CD8-positive, alpha-beta memory T cell (primary cell): ENCODE measurements at regions not wholly inside any gene's neighbourhood (a gene's known extent, or its start where the extent isn't known, plus 50 kb on each side); places are given as distances from the start of the nearest gene placed in this dataset.

Experiments
- CTCF ChIA-PET: fragments of 350-600 bp; sonication (Branson Sonifier 250); formaldehyde crosslinking; loops from one replicate; lab custom pipeline; 2021; ENCODE audit warnings: antibody characterized with exemption; lab: Charles Lee
- POLR2A ChIA-PET: fragments of 350-600 bp; sonication (Branson Sonifier 250); formaldehyde crosslinking; loops from one replicate; lab custom pipeline; 2021; ENCODE audit warnings: antibody characterized with exemption; lab: Charles Lee
- DNase-seq, 5 donors: peaks; one replicate each; pipeline versions ENCODE4 v3.0.0 to v3.0.0-alpha.2; 2020 to 2022; ENCODE audit warnings: mixed read lengths in 1 of 5
- H3K27ac ChIP-seq: one replicate; pipeline ENCODE4 v1.7.0; 2013; ENCODE audit warnings: low read depth, mild to moderate bottlenecking, low read length, moderate library complexity
- H3K27me3 ChIP-seq: 2 replicates; pipeline ENCODE4 v1.7.0; 2013; ENCODE audit warnings: low read length, mild to moderate bottlenecking; ENCODE audit not compliant: insufficient read depth, poor library complexity, severe bottlenecking
- H3K36me3 ChIP-seq: 2 replicates; pipeline ENCODE4 v1.7.0; 2013; ENCODE audit warnings: mild to moderate bottlenecking, low read length, moderate library complexity; ENCODE audit not compliant: insufficient read depth
- H3K4me1 ChIP-seq: 2 replicates; pipeline ENCODE4 v1.7.0; 2013; ENCODE audit warnings: mild to moderate bottlenecking, low read length, moderate library complexity; ENCODE audit not compliant: insufficient read depth
- H3K4me3 ChIP-seq: 2 replicates; pipeline ENCODE4 v1.7.0; 2013; ENCODE audit warnings: mild to moderate bottlenecking, low read length
- H3K9me3 ChIP-seq: 2 replicates; pipeline ENCODE4 v1.7.0; 2013; ENCODE audit warnings: mild to moderate bottlenecking, low read length
- H3K27ac Mint-ChIP-seq, 8 donors: one replicate each; pipeline ENCODE4 v1.8.0; 2020 to 2021; ENCODE audit warnings: mixed read lengths in 8 of 8, mild to moderate bottlenecking in 6 of 8, inconsistent platforms in 3 of 8, moderate library complexity in 3 of 8
- H3K27me3 Mint-ChIP-seq, 2 donors: one replicate each; pipeline ENCODE4 v1.8.0; 2020 to 2021; ENCODE audit warnings: mixed read lengths in 2 of 2, mild to moderate bottlenecking in 1 of 2, moderate library complexity in 1 of 2
- H3K36me3 Mint-ChIP-seq, 3 donors: one replicate each; pipeline ENCODE4 v1.8.0; 2020 to 2021; ENCODE audit warnings: mixed read lengths in 3 of 3, inconsistent platforms in 1 of 3, mild to moderate bottlenecking in 1 of 3
- H3K4me1 Mint-ChIP-seq, 3 donors: one replicate each; pipeline ENCODE4 v1.8.0; 2020 to 2021; ENCODE audit warnings: mixed read lengths in 3 of 3, inconsistent platforms in 1 of 3, mild to moderate bottlenecking in 1 of 3
- H3K4me3 Mint-ChIP-seq, 7 donors: one replicate each; pipeline ENCODE4 v1.8.0; 2020 to 2021; ENCODE audit warnings: mixed read lengths in 7 of 7, mild to moderate bottlenecking in 6 of 7, moderate library complexity in 4 of 7, inconsistent platforms in 2 of 7
- H3K9me3 Mint-ChIP-seq, 5 donors: one replicate each; pipeline ENCODE4 v1.8.0; 2020 to 2022; ENCODE audit warnings: mixed read lengths in 5 of 5, mild to moderate bottlenecking in 3 of 5, moderate library complexity in 2 of 5, inconsistent platforms in 1 of 5

DNA sequence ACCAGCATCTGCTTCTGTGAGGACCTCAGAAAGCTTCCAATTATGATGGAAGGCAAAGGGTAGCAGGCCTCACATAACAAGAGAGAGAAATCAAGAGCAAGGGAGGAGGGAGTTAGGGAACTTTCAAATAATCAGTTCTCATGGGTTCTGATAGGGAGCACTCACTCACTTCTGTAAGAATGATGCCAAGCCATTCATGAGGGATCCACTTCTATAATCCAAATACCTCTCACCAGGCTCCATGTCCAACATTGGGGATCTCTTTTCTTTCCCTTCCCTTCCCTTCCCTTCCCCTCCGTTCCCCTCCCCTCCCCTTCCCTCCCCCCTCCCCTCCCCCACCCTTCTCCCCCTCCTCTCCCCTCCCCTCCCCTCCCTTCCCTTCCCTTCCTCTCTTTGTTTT, 884.6 kb upstream of the GHITM start:
- Histone ChIP-seq H3K9me3 (peaks cover 7% of the 10 kb centered on the region), H3K27me3 (no peaks in the 10 kb centered on the region), H3K4me3 (no peak overlapping the region), H3K36me3 (no peaks in the 10 kb centered on the region), H3K4me1 (no peaks in the 10 kb centered on the region), H3K27ac (no peak overlapping the region)
- Mint-ChIP-seq H3K27ac (no peak overlapping the region), H3K4me3 (no peak overlapping the region), H3K36me3 (no peaks in the 10 kb centered on the region), H3K4me1 (no peaks in the 10 kb centered on the region), H3K27me3 (peaks cover 0 to 2% of the 10 kb centered on the region in 2 donors), H3K9me3 (peaks cover 10 to 19% (median 14%) of the 10 kb centered on the region in 5 donors)
- ChIA-PET POLR2A (no interaction called here), CTCF (no interaction called here)
- no peak for DNase-seq

DNA sequence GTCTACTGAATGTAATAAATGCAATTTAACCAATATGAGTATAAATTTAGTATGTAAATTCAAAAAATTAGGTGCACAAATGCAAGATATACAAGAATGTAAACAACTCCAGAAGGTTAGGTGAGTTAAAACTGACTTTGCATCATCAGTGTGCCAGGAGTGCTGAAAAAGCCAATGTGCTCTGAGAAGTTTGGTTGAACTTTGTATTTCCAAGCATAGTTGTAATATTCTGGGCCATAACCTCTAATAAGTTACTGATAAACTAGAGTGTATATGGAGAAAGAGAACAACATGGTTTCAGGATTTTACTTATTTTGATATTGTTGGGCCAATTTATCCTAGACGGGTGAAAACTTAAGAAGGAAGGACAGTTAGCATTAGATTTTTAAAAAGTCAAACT, 876.9 kb upstream of the GHITM start:
- Histone ChIP-seq H3K27ac (no peak overlapping the region), H3K4me3 (no peak overlapping the region), H3K36me3 (no peaks in the 10 kb centered on the region), H3K9me3 (no peaks in the 10 kb centered on the region), H3K27me3 (no peaks in the 10 kb centered on the region), H3K4me1 (no peaks in the 10 kb centered on the region)
- Mint-ChIP-seq H3K4me3 (no peak overlapping the region), H3K4me1 (no peaks in the 10 kb centered on the region), H3K9me3 (peaks cover 2 to 31% (median 6%) of the 10 kb centered on the region in 5 donors), H3K36me3 (no peaks in the 10 kb centered on the region), H3K27me3 (no peaks in the 10 kb centered on the region), H3K27ac (no peak overlapping the region)
- ChIA-PET POLR2A (no interaction called here), CTCF (no interaction called here)
- DNase-seq = no peak

DNA sequence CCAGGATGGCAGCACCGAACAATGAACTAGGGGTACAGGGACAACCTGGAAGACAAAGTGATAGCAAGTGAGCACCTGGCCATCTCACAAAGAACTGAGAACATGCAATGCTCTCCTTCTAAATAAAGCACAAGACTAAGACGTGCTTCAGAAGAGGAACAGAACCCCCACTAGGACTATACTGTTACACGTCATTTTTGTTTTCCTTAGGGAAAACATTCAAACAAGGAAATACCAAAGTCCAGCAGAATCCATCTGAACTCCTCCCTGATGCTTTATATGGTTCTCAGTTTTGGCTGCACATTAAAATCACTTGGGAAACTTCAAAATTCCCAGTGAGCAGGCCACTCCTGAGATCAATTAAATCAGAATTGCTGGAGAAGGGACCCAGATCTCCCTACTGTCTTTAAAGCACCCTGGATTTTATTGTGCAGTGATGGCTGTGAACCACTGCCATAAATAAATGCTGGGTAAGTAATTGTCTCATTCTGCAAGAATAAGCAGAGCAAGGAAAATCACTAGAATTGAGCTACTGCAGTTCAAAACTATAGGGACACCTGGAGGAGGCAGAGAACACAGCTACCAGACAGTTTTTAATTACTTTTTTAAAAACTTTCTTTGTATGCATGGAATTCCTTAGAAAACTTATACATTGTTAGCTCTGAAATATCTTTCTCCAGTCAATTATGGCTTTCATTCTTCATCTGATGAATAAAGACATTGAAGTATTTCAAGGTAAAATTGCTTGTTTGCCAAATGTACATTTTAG, 866.5 kb upstream of the GHITM start:
- Histone ChIP-seq H3K9me3 (no peaks in the 10 kb centered on the region), H3K4me3 (no peak overlapping the region), H3K4me1 (no peaks in the 10 kb centered on the region), H3K27ac (no peak overlapping the region), H3K36me3 (no peaks in the 10 kb centered on the region), H3K27me3 (no peaks in the 10 kb centered on the region)
- peaks cover 0 to 27% (median 3%) of the 10 kb centered on the region in 5 donors for H3K9me3 Mint-ChIP-seq
- no peak for DNase-seq
- POLR2A ChIA-PET = no interaction called here
- no peak overlapping the region for H3K4me3 Mint-ChIP-seq
- no peaks in the 10 kb centered on the region for H3K4me1 Mint-ChIP-seq
- no peak overlapping the region for H3K27ac Mint-ChIP-seq
- CTCF ChIA-PET = no interaction called here
- H3K27me3 Mint-ChIP-seq = no peaks in the 10 kb centered on the region
- no peaks in the 10 kb centered on the region for H3K36me3 Mint-ChIP-seq

DNA sequence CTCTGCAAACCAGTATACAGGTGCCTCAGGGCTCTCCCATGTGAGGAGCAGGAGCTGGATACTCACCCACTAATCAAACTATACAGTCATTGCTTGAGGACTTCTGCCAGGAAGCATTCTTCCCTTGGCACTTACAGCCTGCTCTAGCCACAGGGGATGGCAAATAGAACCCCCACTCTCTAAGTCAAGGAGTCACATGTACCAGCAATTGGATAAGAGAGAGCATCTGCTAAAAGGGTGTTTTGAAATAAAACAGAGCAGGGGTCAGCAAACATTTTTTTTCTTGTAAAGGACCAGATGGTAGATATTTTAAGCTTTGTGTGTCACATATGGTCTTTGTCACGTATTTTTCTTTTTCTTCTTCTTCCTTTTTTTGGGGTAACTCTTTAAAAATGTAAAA, 865.2 kb upstream of the GHITM start:
- no peak for DNase-seq
- H3K27me3 Mint-ChIP-seq = no peaks in the 10 kb centered on the region
- H3K36me3 Mint-ChIP-seq = no peaks in the 10 kb centered on the region
- Histone ChIP-seq H3K36me3 (no peaks in the 10 kb centered on the region), H3K4me1 (no peaks in the 10 kb centered on the region), H3K9me3 (no peaks in the 10 kb centered on the region), H3K27ac (no peak overlapping the region), H3K4me3 (no peak overlapping the region), H3K27me3 (no peaks in the 10 kb centered on the region)
- peaks cover 0 to 20% (median 3%) of the 10 kb centered on the region in 5 donors for H3K9me3 Mint-ChIP-seq
- H3K27ac Mint-ChIP-seq = no peak overlapping the region
- H3K4me1 Mint-ChIP-seq = no peaks in the 10 kb centered on the region
- H3K4me3 Mint-ChIP-seq = no peak overlapping the region
- CTCF ChIA-PET = no interaction called here
- POLR2A ChIA-PET = no interaction called here

DNA sequence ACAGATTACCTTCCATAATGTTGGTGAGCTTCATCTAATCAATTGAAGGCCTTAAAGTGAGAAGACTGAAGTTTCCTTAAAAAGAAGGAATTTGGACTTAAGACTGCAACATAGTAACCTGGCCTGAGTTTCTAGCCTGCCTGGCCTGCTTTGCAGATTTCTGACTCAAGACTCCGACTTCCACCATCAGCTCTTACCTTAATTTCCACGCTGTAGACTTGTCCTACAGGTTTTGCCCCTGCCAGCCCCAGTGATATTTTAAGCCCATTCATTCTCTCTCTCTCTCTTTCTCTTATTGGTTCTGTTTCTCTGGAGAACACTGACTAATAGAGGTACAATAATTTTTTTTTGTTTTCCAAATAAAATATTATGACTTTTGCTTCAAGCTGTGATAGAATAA, 862.3 kb upstream of the GHITM start:
- Histone ChIP-seq H3K36me3 (no peaks in the 10 kb centered on the region), H3K4me1 (no peaks in the 10 kb centered on the region), H3K27ac (no peak overlapping the region), H3K4me3 (no peak overlapping the region), H3K9me3 (no peaks in the 10 kb centered on the region), H3K27me3 (no peaks in the 10 kb centered on the region)
- Mint-ChIP-seq H3K36me3 (no peaks in the 10 kb centered on the region), H3K27ac (no peak overlapping the region), H3K9me3 (peaks cover 0 to 13% (median 6%) of the 10 kb centered on the region in 5 donors), H3K27me3 (no peaks in the 10 kb centered on the region), H3K4me1 (no peaks in the 10 kb centered on the region), H3K4me3 (no peak overlapping the region)
- no peak for DNase-seq
- POLR2A ChIA-PET = no interaction called here
- CTCF ChIA-PET = no interaction called here

DNA sequence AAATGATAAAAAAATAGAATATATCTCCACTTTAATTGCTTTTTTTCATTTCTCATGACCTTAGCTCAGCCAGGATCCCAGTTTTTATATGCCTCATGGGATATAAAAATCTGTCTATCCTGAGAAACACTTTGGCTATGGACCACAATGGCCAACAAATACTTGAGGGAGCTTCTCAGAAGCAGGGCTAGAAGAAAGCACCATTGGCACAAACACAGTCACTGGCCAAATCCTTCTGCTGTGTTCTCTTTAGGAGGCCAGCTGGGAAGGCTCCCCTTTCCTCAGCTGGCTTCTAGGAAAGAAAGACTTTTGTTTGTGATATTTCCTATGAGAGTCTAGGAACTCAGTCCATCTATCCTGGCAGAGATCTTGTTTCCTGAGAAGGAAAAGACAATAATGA, 856.2 kb upstream of the GHITM start:
- CTCF ChIA-PET = no interaction called here
- DNase-seq = no peak
- H3K4me1 ChIP-seq = no peaks in the 10 kb centered on the region
- no peaks in the 10 kb centered on the region for H3K4me1 Mint-ChIP-seq
- no peak overlapping the region for H3K27ac Mint-ChIP-seq
- H3K27me3 Mint-ChIP-seq = no peaks in the 10 kb centered on the region
- no peak overlapping the region for H3K27ac ChIP-seq
- H3K4me3 Mint-ChIP-seq = no peak overlapping the region
- no peaks in the 10 kb centered on the region for H3K36me3 ChIP-seq
- H3K27me3 ChIP-seq = no peaks in the 10 kb centered on the region
- no peaks in the 10 kb centered on the region for H3K9me3 ChIP-seq
- POLR2A ChIA-PET = no interaction called here
- no peak overlapping the region for H3K4me3 ChIP-seq
- no peaks in the 10 kb centered on the region for H3K36me3 Mint-ChIP-seq
- H3K9me3 Mint-ChIP-seq = peaks cover 0 to 13% (median 5%) of the 10 kb centered on the region in 5 donors

DNA sequence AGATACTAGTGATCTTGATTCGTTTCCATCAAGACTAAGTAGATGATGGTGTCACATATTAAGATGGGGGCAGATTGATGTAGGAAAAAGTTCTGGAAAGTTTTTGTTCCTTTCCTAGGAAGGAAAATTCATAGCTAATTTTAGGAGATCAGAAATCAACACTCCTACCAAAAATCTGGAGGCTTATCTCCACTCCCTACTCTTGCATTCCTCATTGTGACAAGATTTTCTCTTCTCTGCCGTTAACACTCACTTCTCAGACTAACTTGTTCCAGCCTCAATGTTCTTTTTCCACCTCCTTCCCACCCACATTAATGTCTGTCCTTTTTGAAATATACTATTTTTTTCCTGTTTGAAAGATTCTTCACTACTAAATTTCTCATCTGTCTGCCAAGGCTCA, 851.9 kb upstream of the GHITM start:
- Mint-ChIP-seq H3K4me3 (no peak overlapping the region), H3K36me3 (no peaks in the 10 kb centered on the region), H3K27ac (no peak overlapping the region), H3K4me1 (no peaks in the 10 kb centered on the region), H3K9me3 (peaks cover 0 to 16% (median 5%) of the 10 kb centered on the region in 5 donors), H3K27me3 (no peaks in the 10 kb centered on the region)
- Histone ChIP-seq H3K36me3 (no peaks in the 10 kb centered on the region), H3K4me1 (no peaks in the 10 kb centered on the region), H3K27ac (no peak overlapping the region), H3K27me3 (no peaks in the 10 kb centered on the region), H3K9me3 (no peaks in the 10 kb centered on the region), H3K4me3 (no peak overlapping the region)
- DNase-seq = no peak
- POLR2A ChIA-PET = no interaction called here
- CTCF ChIA-PET = no interaction called here

DNA sequence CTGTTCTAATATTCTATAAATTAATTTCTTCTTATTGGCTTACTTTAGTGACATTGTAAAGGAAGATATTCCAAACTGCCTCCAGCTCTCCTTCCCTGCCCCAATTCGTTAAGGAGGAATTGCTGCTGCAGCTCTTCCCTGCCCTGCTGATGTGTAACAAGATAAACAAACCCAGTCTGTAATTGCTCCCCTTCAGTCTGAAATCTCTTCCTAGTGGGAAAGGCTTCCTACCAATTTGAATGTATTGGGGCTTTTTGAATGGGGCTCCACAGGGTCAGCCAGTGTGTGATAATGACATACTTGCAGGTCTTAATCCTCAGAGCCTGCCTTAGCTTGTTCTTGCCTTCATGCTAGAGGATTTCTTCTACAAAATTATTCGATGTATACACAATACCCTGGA, 849.9 kb upstream of the GHITM start:
- no peaks in the 10 kb centered on the region for H3K4me1 Mint-ChIP-seq
- DNase-seq = no peak
- no peak overlapping the region for H3K27ac Mint-ChIP-seq
- Histone ChIP-seq H3K4me1 (no peaks in the 10 kb centered on the region), H3K9me3 (no peaks in the 10 kb centered on the region), H3K4me3 (no peak overlapping the region), H3K27ac (no peak overlapping the region), H3K27me3 (no peaks in the 10 kb centered on the region), H3K36me3 (no peaks in the 10 kb centered on the region)
- no peaks in the 10 kb centered on the region for H3K36me3 Mint-ChIP-seq
- peaks cover 0 to 22% (median 5%) of the 10 kb centered on the region in 5 donors for H3K9me3 Mint-ChIP-seq
- POLR2A ChIA-PET = no interaction called here
- CTCF ChIA-PET = no interaction called here
- H3K27me3 Mint-ChIP-seq = no peaks in the 10 kb centered on the region
- H3K4me3 Mint-ChIP-seq = no peak overlapping the region
